Heart right ventricle (tissue), 16 donors: ENCODE measurements at regions not wholly inside any gene's neighbourhood (a gene's known extent, or its start where the extent isn't known, plus 50 kb on each side); places are given as distances from the start of the nearest gene placed in this dataset.
"Not testable (repeated sequence)": the region's sequence is repeated elsewhere in the genome, so short reads cannot be mapped to it uniquely, and the experiment has no call there.

Source experiments
- ATAC-seq, 8 donors: fragments of 200-7000 bp; cut with Tn5 transposase; one replicate each; pipeline ENCODE4 v1.9.1; 2020; ENCODE audit warnings: mild to moderate bottlenecking in 8 of 8, moderate library complexity in 8 of 8, moderate number of reproducible peaks in 1 of 8
- DNase-seq, 2 donors: peaks; one replicate each; pipeline ENCODE4 v3.0.0-alpha.2; 2020
- H3K27ac ChIP-seq, 10 donors: fragments of 200-600 bp; sonication (generic) in 2 of 10; one replicate each; pipeline versions ENCODE4 v1.5.0 to v1.8.0; 2020 to 2022; ENCODE audit warnings: mild to moderate bottlenecking in 3 of 10
- H3K27me3 ChIP-seq, 7 donors: fragments of 200-600 bp; one replicate each; pipeline ENCODE4 v1.8.0; 2021 to 2022; ENCODE audit warnings: mild to moderate bottlenecking in 2 of 7
- H3K36me3 ChIP-seq, 9 donors: fragments of 200-600 bp; sonication (generic) in 1 of 9; one replicate each; pipeline versions ENCODE4 v1.5.0 to v1.8.0; 2020 to 2022; ENCODE audit warnings: mild to moderate bottlenecking in 2 of 9
- H3K4me1 ChIP-seq, 9 donors: fragments of 200-600 bp; sonication (generic) in 1 of 9; one replicate each; pipeline versions ENCODE4 v1.5.0 to v1.8.0; 2020 to 2022; ENCODE audit warnings: mild to moderate bottlenecking in 4 of 9
- H3K4me3 ChIP-seq, 10 donors: fragments of 200-600 bp; sonication (generic) in 2 of 10; one replicate each; pipeline versions ENCODE4 v1.5.0 to v1.8.0; 2020 to 2022; ENCODE audit warnings: mild to moderate bottlenecking in 7 of 10, moderate library complexity in 2 of 10
- H3K9me3 ChIP-seq, 11 donors: fragments of 200-600 bp in 10 of 11; sonication (generic) in 2 of 11; one replicate each; pipeline versions ENCODE4 v1.5.0 to v1.8.0; 2013 to 2022; ENCODE audit warnings: mild to moderate bottlenecking in 2 of 11, control low read depth in 1 of 11, moderate library complexity in 1 of 11
- CTCF ChIP-seq, 9 donors: fragments of 200-600 bp; sonication (generic) in 2 of 9; IDR thresholded peaks; one replicate each; pipeline versions ENCODE4 v1.5.0 to v1.8.0; 2021 to 2022; ENCODE audit warnings: antibody characterized with exemption in 9 of 9, mild to moderate bottlenecking in 5 of 9, moderate library complexity in 1 of 9
- WGBS, 2 donors: extraction: QIAGEN DNeasy Blood & Tissue Kit; methylation state at CpG; one replicate each; pipeline ENCODE4 v1.1.7; 2013; ENCODE audit warnings: inconsistent platforms in 1 of 2; 5-methylcytosine and 5-hydroxymethylcytosine counted together
- intact Hi-C, 10 donors: fragments of 100-400 bp; cut with DNase I; formaldehyde crosslinking; loops; one replicate each; pipeline versions ENCODE4 v1.11.1 to v1.14.2; 2022
- donor health status: Arrhythmogenic right ventricular cardiomyopathy.
- donor health status: ischemic (EF 13 %, LVEDD 7.1; RV severe dilation, severe dysfunction).
- donor health status: healthy with polysubstance abuse.
- donor health status: DM: no; HTN: yes; CAD: no.
- donor health status: DM: no; HTN: no; CAD: no.
- donor health status: ischemic (EF 25% LVEDD 6.9; RV normal size, moderate dysfunction).
- donor health status: ischemic (EF 25% LVEDD 5.7; RV mildly dilated, moderate dysfunction).
- donor health status: healthy.
- donor health status: DM: yes; HTN: yes; CAD: no.
- donor health status: Ischemic cardiomyopathy.
- donor health status: ischemic (EF 35%, LVEDD 5.7; RV mildly dilated, moderate dysfunction).
- donor health status: nonischemic (EF 11% LVEDD 7.7; RV severe dilation, severe dysfunction).
- donor health status: DM: yes; HTN: yes; CAD: no.
- donor health status: PGD.
- donor health status: ischemic (EF 29% LVEDD 5.4; RV normal size, mild dysfunction).
- donor health status: nonischemic (EF 23%, LVEDD 6.1; RV moderate dilation, normal function).

- Histone ChIP-seq H3K4me3 (no peak overlapping the region), H3K27me3 (no peaks in the 10 kb centered on the region), H3K4me1 (no peaks in the 10 kb centered on the region), H3K9me3 (no peaks in the 10 kb centered on the region), H3K36me3 (no peaks in the 10 kb centered on the region), H3K27ac (no peak overlapping the region)
- ATAC-seq = no peak
- TF ChIP-seq CTCF (IDR thresholded peaks at IDR 0.05) = no peak
- intact Hi-C loops = no loop called here
- DNase-seq = no peak
- 61 to 72% methylated on average over 2 of the region's 2 CpGs for WGBS, 2 donors
Observed at GRCh38 chr4:27974339-27974738, 1113.7 kb downstream of the STIM2 start.

- H3K27me3 ChIP-seq, DNase-seq, H3K4me3 ChIP-seq, H3K27ac ChIP-seq, H3K9me3 ChIP-seq, intact Hi-C loops, H3K36me3 ChIP-seq, ATAC-seq, H3K4me1 ChIP-seq: not testable (repeated sequence)
- 65 to 75% methylated on average over 3 of the region's 3 CpGs for WGBS, 2 donors
Observed at GRCh38 chr4:27974881-27975280, 1114.2 kb downstream of the STIM2 start.

GRCh38 chr4:27978427-27979109, 1117.9 kb downstream of the STIM2 start:
- ATAC-seq = peak in 1 of 8 donors; percentile 41
- H3K4me3 ChIP-seq, H3K36me3 ChIP-seq, H3K4me1 ChIP-seq, H3K9me3 ChIP-seq, intact Hi-C loops, H3K27me3 ChIP-seq, DNase-seq, H3K27ac ChIP-seq: not testable (repeated sequence)
- WGBS, 2 donors = 87 to 90% methylated on average over 14 to 15 of the region's 22 CpGs

- TF ChIP-seq CTCF (IDR thresholded peaks at IDR 0.05) = no peak
- Histone ChIP-seq H3K36me3 (no peaks in the 10 kb centered on the region), H3K4me3 (no peak overlapping the region), H3K27me3 (no peaks in the 10 kb centered on the region), H3K4me1 (no peaks in the 10 kb centered on the region), H3K27ac (no peak overlapping the region), H3K9me3 (no peaks in the 10 kb centered on the region)
- ATAC-seq (no peak), DNase-seq (no peak)
- intact Hi-C loops = no loop called here
- WGBS, 2 donors = 84 to 90% methylated on average over 4 of the region's 4 CpGs
Observed at GRCh38 chr4:27985522-27985921, 1124.9 kb downstream of the STIM2 start.

- intact Hi-C loops = no loop called here
- DNase-seq = no peak
- no peaks in the 10 kb centered on the region for H3K9me3 ChIP-seq
- no peaks in the 10 kb centered on the region for H3K27me3 ChIP-seq
- no peaks in the 10 kb centered on the region for H3K4me1 ChIP-seq
- H3K36me3 ChIP-seq = no peaks in the 10 kb centered on the region
- no peak overlapping the region for H3K27ac ChIP-seq
- 88 to 94% methylated on average over 1 of the region's 1 CpG for WGBS, 2 donors
- no peak for TF ChIP-seq CTCF (IDR thresholded peaks at IDR 0.05)
- H3K4me3 ChIP-seq = no peak overlapping the region
- ATAC-seq = no peak
Observed at GRCh38 chr4:27986476-27986875, 1125.8 kb downstream of the STIM2 start.
